ENCODE measurements at regions not wholly inside any gene's neighbourhood (a gene's known extent, or its start where the extent isn't known, plus 50 kb on each side); places are given as distances from the start of the nearest gene placed in this dataset.

- no peak overlapping the region for H3K4me3 ChIP-seq (replicated peaks; ENCODE audit: low read depth, low read length)
- no peak for DNase-seq (ENCODE audit: extremely low read depth, low read depth)
- TF ChIP-seq CTCF (IDR thresholded peaks at IDR 0.05; ENCODE audit: low read depth, low read length, missing control alignments): no peak
These were observed 599.0 kb downstream of the ZPLD1 start for GRCh38 chr3:103033841-103034240.

GRCh38 chr3:103047640-103048039 is 612.8 kb downstream of the ZPLD1 start:
- TF ChIP-seq CTCF (IDR thresholded peaks at IDR 0.05; ENCODE audit: low read depth, low read length, missing control alignments): no peak
- no peak overlapping the region for H3K4me3 ChIP-seq (replicated peaks; ENCODE audit: low read depth, low read length)
- DNase-seq (ENCODE audit: extremely low read depth, low read depth): no peak

GRCh38 chr3:103048068-103048722 is 613.4 kb downstream of the ZPLD1 start:
- TF ChIP-seq CTCF (IDR thresholded peaks at IDR 0.05; ENCODE audit: low read depth, low read length, missing control alignments): no peak
- no peak overlapping the region for H3K4me3 ChIP-seq (replicated peaks; ENCODE audit: low read depth, low read length)
- no peak for DNase-seq (ENCODE audit: extremely low read depth, low read depth)

GRCh38 chr3:103052236-103052830 is 617.5 kb downstream of the ZPLD1 start:
- H3K4me3 ChIP-seq (replicated peaks; ENCODE audit: low read depth, low read length): no peak overlapping the region
- DNase-seq (ENCODE audit: extremely low read depth, low read depth): no peak
- TF ChIP-seq CTCF (IDR thresholded peaks at IDR 0.05; ENCODE audit: low read depth, low read length, missing control alignments): no peak

- DNase-seq (ENCODE audit: extremely low read depth, low read depth): no peak
- no peak for TF ChIP-seq CTCF (IDR thresholded peaks at IDR 0.05; ENCODE audit: low read depth, low read length, missing control alignments)
- H3K4me3 ChIP-seq (replicated peaks; ENCODE audit: low read depth, low read length): no peak overlapping the region
These were observed 620.3 kb downstream of the ZPLD1 start for GRCh38 chr3:103055021-103055520.

GRCh38 chr3:103056542-103056941 is 621.7 kb downstream of the ZPLD1 start:
- no peak overlapping the region for H3K4me3 ChIP-seq (replicated peaks; ENCODE audit: low read depth, low read length)
- no peak for DNase-seq (ENCODE audit: extremely low read depth, low read depth)
- no peak for TF ChIP-seq CTCF (IDR thresholded peaks at IDR 0.05; ENCODE audit: low read depth, low read length, missing control alignments)

Measured in HFF-Myc (cell line).